T-helper 1 cell treated with Interleukin-12 subunit alpha and Interleukin-12 subunit beta and Interleukin-4 antibody, amounts not matched to agents 30 μg/mL and 1 μg/mL, for 36 hours (primary cell): ENCODE measurements at regions not wholly inside any gene's neighbourhood (a gene's known extent, or its start where the extent isn't known, plus 50 kb on each side); places are given as distances from the start of the nearest gene placed in this dataset.

Experiments
- H3K27ac Mint-ChIP-seq: one replicate; pipeline ENCODE4 v1.8.0; 2021; ENCODE audit warnings: mild to moderate bottlenecking, mixed read lengths
- H3K27me3 Mint-ChIP-seq: one replicate; pipeline ENCODE4 v1.8.0; 2021; ENCODE audit warnings: low read depth, mixed read lengths
- H3K36me3 Mint-ChIP-seq: one replicate; pipeline ENCODE4 v1.8.0; 2021; ENCODE audit warnings: low read depth, mixed read lengths
- H3K4me1 Mint-ChIP-seq: one replicate; pipeline ENCODE4 v1.8.0; 2021; ENCODE audit warnings: low read depth, mixed read lengths
- H3K4me3 Mint-ChIP-seq: one replicate; pipeline ENCODE4 v1.8.0; 2021; ENCODE audit warnings: mild to moderate bottlenecking, moderate library complexity, mixed read lengths
- H3K9me3 Mint-ChIP-seq: one replicate; pipeline ENCODE4 v1.8.0; 2021; ENCODE audit warnings: mixed read lengths

DNA sequence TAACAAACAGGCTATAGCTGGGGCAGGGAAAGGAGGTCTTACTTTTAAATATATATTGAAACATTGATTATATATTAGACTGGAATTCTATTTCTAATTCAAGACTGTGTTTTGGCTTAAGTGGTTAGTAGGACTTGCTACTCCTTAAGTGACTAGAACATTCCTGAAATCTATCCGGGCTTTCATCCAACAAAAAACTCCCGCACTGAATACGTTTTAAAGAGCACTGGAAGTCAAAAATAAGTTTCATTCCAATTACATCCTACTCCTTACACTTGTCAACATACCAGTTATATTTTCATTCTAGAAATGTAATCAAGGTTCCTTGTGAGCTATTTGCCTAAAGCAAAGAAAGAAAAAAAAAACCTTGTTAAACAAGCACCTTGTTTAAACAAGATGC lies 204.6 kb downstream of the SP3 start:
- Mint-ChIP-seq H3K4me1 (no peaks in the 10 kb centered on the region), H3K36me3 (no peaks in the 10 kb centered on the region), H3K27me3 (no peaks in the 10 kb centered on the region), H3K9me3 (no peaks in the 10 kb centered on the region), H3K4me3 (no peak overlapping the region), H3K27ac (no peak overlapping the region)

- Mint-ChIP-seq H3K9me3 (no peaks in the 10 kb centered on the region), H3K27ac (no peak overlapping the region), H3K36me3 (no peaks in the 10 kb centered on the region), H3K27me3 (no peaks in the 10 kb centered on the region), H3K4me3 (no peak overlapping the region), H3K4me1 (no peaks in the 10 kb centered on the region)
These were observed 203.5 kb downstream of the SP3 start for GRCh38 chr2:173761603-173762119.

DNA sequence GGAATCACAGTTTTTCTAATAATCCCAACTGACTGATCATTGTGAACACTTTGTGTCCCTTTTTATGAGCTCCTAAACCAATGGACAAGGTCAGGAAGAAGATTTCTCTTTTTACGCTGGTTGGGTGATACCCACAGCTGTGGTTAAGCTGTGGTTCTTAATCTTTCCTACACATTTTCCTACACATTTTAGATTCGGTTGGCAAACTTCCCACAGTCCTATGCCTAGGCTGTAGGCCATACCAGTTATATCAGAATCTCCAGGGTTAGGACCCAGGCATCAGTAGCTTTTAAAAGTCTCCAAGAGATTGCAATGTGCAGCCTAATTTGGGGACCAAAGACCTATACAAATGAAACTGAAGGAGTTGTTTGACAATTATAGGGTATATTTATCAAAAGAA lies 203.0 kb downstream of the SP3 start:
- H3K4me3 Mint-ChIP-seq = no peak overlapping the region
- no peaks in the 10 kb centered on the region for H3K36me3 Mint-ChIP-seq
- H3K9me3 Mint-ChIP-seq = no peaks in the 10 kb centered on the region
- no peak overlapping the region for H3K27ac Mint-ChIP-seq
- no peaks in the 10 kb centered on the region for H3K4me1 Mint-ChIP-seq
- no peaks in the 10 kb centered on the region for H3K27me3 Mint-ChIP-seq

- Mint-ChIP-seq H3K4me3 (no peak overlapping the region), H3K36me3 (no peaks in the 10 kb centered on the region), H3K27ac (no peak overlapping the region), H3K4me1 (no peaks in the 10 kb centered on the region), H3K9me3 (no peaks in the 10 kb centered on the region), H3K27me3 (no peaks in the 10 kb centered on the region)
These were observed 202.3 kb downstream of the SP3 start for GRCh38 chr2:173762864-173763263.

GRCh38 chr2:173763641-173764040 lies 201.5 kb downstream of the SP3 start:
- Mint-ChIP-seq H3K4me1 (no peaks in the 10 kb centered on the region), H3K36me3 (no peaks in the 10 kb centered on the region), H3K9me3 (no peaks in the 10 kb centered on the region), H3K4me3 (no peak overlapping the region), H3K27me3 (no peaks in the 10 kb centered on the region), H3K27ac (no peak overlapping the region)

GRCh38 chr2:173764094-173764493 lies 201.1 kb downstream of the SP3 start:
- Mint-ChIP-seq H3K4me3 (no peak overlapping the region), H3K27me3 (no peaks in the 10 kb centered on the region), H3K9me3 (no peaks in the 10 kb centered on the region), H3K4me1 (no peaks in the 10 kb centered on the region), H3K36me3 (no peaks in the 10 kb centered on the region), H3K27ac (no peak overlapping the region)

GRCh38 chr2:173766537-173767289 lies 198.5 kb downstream of the SP3 start:
- H3K27ac Mint-ChIP-seq = no peak overlapping the region
- no peaks in the 10 kb centered on the region for H3K9me3 Mint-ChIP-seq
- no peak overlapping the region for H3K4me3 Mint-ChIP-seq
- H3K4me1 Mint-ChIP-seq = no peaks in the 10 kb centered on the region
- H3K27me3 Mint-ChIP-seq = peaks cover 9% of the 10 kb centered on the region
- H3K36me3 Mint-ChIP-seq = no peaks in the 10 kb centered on the region

- no peak overlapping the region for H3K4me3 Mint-ChIP-seq
- peaks cover 16% of the 10 kb centered on the region for H3K27me3 Mint-ChIP-seq
- no peaks in the 10 kb centered on the region for H3K9me3 Mint-ChIP-seq
These were observed 194.1 kb downstream of the SP3 start for GRCh38 chr2:173770947-173771678.

DNA sequence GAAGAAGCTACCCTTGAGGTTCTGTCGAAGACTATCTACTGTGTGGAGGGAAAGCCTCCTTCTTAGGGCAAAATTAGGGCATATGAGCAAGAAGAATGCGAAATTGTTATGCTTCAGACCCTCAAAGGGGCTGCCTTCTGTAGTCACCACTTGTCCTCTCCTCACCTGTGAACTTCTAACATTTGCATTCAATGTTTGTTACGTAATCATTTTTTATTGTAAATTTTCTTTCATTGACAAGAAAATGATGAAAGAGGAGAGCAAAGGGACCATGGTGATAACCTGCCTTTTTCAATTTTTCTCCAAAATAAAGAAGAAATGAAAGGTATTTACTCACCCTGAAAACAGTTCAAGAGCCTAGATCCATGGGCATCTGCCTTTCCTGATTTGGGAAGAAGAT lies 193.0 kb downstream of the SP3 start:
- no peaks in the 10 kb centered on the region for H3K4me1 Mint-ChIP-seq
- H3K36me3 Mint-ChIP-seq = no peaks in the 10 kb centered on the region
- no peak overlapping the region for H3K4me3 Mint-ChIP-seq
- no peaks in the 10 kb centered on the region for H3K9me3 Mint-ChIP-seq
- H3K27me3 Mint-ChIP-seq = peaks cover 16% of the 10 kb centered on the region
- H3K27ac Mint-ChIP-seq = no peak overlapping the region

More at GRCh38 chr2:173770947-173771678, 194.1 kb downstream of the SP3 start:
- Mint-ChIP-seq H3K4me1 (no peaks in the 10 kb centered on the region), H3K27ac (no peak overlapping the region), H3K36me3 (no peaks in the 10 kb centered on the region)

DNA sequence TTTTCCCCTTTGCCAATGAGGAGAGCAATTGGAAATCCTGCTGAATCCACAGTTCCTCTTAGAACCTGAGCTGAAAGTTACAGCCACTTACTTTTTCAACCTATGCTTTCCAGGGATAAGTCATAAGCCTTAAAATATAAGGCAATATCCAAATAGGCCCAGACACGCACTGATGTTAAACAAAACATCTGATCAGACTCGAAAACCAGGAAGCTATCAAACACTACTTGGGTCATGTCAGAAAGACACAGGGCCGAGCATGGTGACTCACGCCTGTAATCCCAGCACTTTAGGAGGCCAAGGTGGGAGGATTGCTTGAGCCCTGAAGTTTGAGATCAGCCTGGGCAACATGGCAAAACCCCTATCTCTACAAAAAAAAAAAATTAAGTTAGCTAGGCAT lies 192.1 kb downstream of the SP3 start:
- Mint-ChIP-seq H3K27ac (no peak overlapping the region), H3K27me3 (peaks cover 16% of the 10 kb centered on the region), H3K36me3 (no peaks in the 10 kb centered on the region), H3K4me1 (no peaks in the 10 kb centered on the region), H3K9me3 (no peaks in the 10 kb centered on the region), H3K4me3 (no peak overlapping the region)

DNA sequence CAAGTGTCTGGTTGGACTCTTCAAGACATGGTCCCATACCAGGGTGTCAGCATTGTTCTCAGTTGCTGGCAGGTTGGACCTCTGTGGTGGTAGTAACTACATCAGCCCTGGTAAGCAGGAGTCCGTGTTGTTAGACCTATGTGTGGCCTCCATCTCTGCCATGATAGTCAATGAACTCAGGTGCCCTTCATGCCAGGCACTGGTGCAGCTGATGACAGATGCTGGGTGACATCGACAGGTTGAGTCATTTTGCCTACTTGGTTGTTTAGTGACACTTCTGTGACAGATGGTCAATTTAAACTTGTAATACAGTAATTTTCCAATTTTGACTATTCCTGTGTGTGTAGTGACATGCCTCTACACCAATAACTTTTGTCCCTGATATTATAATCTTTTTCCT lies 189.7 kb downstream of the SP3 start:
- no peak overlapping the region for H3K4me3 Mint-ChIP-seq
- no peaks in the 10 kb centered on the region for H3K4me1 Mint-ChIP-seq
- H3K36me3 Mint-ChIP-seq = no peaks in the 10 kb centered on the region
- peaks cover 16% of the 10 kb centered on the region for H3K27me3 Mint-ChIP-seq
- no peaks in the 10 kb centered on the region for H3K9me3 Mint-ChIP-seq
- H3K27ac Mint-ChIP-seq = no peak overlapping the region

- H3K36me3 Mint-ChIP-seq = no peaks in the 10 kb centered on the region
- no peaks in the 10 kb centered on the region for H3K9me3 Mint-ChIP-seq
- H3K27me3 Mint-ChIP-seq = peaks cover 17% of the 10 kb centered on the region
- no peak overlapping the region for H3K27ac Mint-ChIP-seq
- H3K4me1 Mint-ChIP-seq = no peaks in the 10 kb centered on the region
- no peak overlapping the region for H3K4me3 Mint-ChIP-seq
These were observed 182.5 kb downstream of the SP3 start for GRCh38 chr2:173782681-173783080.

- no peak overlapping the region for H3K4me3 Mint-ChIP-seq
- no peaks in the 10 kb centered on the region for H3K4me1 Mint-ChIP-seq
- no peaks in the 10 kb centered on the region for H3K9me3 Mint-ChIP-seq
- H3K27me3 Mint-ChIP-seq = peaks cover 17% of the 10 kb centered on the region
- H3K36me3 Mint-ChIP-seq = no peaks in the 10 kb centered on the region
- H3K27ac Mint-ChIP-seq = no peak overlapping the region
These were observed 181.8 kb downstream of the SP3 start for GRCh38 chr2:173783382-173783781.

DNA sequence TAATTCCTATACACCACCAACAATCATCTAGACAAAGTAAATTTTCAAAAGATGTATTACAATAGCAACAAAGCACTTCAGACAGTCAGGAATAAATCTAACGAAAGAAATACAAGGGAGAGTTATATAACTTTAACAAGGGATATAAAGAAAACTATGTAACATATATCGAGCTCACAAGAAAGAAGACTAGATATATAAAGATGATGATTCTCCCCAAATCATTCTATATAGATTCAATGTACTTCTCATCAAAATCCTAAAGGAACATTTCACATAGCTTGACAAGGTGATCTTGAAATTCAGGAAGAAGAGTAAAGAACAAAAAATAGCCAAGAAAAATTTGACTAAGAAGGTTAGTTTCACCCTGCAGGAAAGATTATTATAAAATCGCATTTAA lies 179.4 kb downstream of the SP3 start:
- Mint-ChIP-seq H3K9me3 (no peaks in the 10 kb centered on the region), H3K4me3 (no peak overlapping the region), H3K4me1 (no peaks in the 10 kb centered on the region), H3K36me3 (no peaks in the 10 kb centered on the region), H3K27ac (no peak overlapping the region), H3K27me3 (peaks cover 17% of the 10 kb centered on the region)

DNA sequence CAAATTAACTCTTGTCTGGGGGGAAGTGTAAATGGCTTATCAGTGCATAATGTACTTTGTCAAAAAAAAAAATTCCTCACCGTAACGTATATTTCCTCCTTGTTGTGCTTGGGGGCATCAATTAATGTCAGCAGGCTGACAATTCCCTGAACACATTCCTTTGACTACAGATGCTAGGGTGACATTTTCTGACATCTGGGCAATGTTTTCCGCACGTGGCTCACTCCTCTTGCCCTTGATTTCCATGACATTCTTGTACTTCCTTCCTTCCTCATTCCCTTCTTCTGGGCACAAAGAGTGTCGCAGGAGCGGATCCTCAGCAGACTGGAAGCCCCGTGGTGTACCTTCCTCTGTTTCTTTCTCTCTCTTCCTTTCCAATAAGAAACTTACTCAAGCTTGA lies 173.7 kb downstream of the SP3 start:
- Mint-ChIP-seq H3K27me3 (peaks cover 30% of the 10 kb centered on the region), H3K27ac (no peak overlapping the region), H3K4me1 (no peaks in the 10 kb centered on the region), H3K4me3 (no peak overlapping the region), H3K9me3 (no peaks in the 10 kb centered on the region), H3K36me3 (no peaks in the 10 kb centered on the region)
